H54 (cell line): ENCODE measurements at regions not wholly inside any gene's neighbourhood (a gene's known extent, or its start where the extent isn't known, plus 50 kb on each side); places are given as distances from the start of the nearest gene placed in this dataset.

Source experiments
- DNase-seq: peaks from one replicate; pipeline ENCODE4 v3.0.0; 2011; ENCODE audit warnings: low spot score, mixed read lengths; ENCODE audit not compliant: insufficient read length
- FAIRE-seq: peaks from 3 replicates; lab custom pipeline; 2011; peaks lifted over from hg19 to GRCh38; lab: Jason Lieb, UNC
- POLR2A ChIP-seq: IDR thresholded peaks from 2 replicates; pipeline ENCODE4 v1.6.1; 2011; ENCODE audit warnings: low read depth, mild to moderate bottlenecking, low read length

DNA sequence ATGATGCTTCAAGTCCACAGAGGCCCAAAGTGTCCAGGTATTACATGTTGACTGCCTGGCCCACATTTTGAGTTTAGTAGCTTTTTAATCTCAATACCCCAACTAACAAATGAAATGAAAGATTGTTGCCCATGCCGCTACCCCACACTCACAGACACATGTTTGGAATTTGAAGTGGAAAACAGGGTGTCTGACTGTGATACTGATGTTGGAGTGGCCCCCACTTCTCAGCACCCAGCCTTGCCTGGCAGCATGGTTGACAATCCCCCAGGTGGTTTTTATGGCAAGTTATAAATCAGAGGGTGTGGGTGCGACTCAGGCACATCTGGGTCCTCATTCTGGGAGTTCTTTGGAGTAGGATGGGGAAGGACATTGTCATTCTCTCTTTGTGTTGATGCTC is 314.7 kb upstream of the ZNF32 start:
- TF ChIP-seq POLR2A: no peak
- FAIRE-seq (no peak), DNase-seq (no peak)

DNA sequence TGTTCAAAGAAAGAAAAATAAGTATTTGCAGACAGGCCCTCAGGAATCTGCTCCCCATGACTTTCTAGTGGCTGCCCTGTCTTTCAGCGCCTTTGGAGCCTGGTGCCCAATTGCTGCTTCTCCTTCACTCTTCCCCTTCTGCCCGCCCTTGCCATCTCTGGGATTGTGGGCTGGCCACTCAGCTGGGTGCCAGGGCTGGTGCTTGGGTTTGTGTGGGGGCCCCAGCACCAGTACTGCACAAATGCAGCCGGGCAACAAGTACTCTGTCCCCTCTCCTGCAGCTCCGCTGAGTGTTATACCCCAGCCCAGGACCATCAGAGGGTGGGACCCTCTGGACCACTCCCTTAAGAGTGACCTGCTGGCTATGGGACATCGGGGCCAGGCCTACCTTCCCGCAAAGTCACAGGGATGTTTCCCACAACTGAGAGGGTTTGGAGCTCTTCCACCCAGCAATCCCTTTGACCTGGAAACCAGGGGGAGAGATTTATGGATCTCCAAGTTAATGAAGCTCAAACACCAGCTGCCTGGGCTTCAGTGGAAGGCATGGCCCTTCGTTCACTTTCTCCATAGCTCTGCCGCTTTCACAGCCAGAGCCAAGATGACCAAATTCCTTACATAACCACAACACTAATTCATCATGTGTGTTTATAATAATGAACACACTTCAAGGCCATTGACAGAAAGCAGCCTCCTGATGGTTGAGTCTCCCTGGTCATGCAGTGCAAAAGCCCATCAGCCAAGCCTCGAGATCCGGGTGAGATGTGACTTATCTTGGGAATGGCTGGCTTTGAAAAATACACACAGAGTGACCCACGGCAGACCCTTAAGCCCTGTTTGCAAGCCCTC is 313.9 kb upstream of the ZNF32 start:
- FAIRE-seq (no peak), DNase-seq (no peak)

DNA sequence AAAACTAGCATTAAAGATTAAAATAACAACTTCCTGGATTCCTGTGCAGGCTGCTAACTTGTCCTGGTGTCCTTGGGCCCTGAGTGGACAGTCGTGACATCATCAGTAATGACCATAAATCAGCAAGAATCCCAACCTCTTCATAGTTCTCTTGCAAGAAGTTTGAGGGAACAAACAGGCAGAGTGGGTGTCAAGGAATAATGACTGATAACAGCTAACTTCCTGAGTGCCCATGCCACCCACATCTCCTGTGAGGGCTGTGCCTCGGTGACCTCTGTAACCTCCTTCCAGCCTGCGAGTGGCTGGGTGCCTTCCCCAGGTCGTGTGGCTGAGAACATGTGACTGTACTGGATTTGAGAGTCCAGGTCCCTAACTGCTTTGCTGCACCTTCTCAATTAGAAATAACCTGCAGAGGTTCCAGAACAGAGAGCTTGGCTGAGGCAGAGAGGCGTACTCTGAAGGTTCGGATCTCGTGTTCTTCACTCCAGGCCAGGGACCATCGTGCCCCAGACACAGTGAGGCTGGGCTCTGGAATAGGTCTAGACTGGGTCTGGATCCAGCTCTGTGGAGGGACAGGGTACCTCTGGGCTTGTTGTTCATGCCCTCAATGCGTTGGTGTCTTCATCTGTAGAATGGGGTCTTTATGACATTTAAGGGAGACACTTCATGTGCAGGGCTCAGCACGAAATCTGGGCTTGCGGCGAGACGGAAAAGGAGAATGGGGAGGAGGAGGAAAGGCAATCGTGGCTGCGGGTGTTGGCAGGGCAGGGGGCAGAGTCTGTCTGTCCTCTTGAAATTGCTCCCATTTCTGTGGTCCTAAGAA is 313.1 kb upstream of the ZNF32 start:
- no peak for FAIRE-seq

More for the DNA sequence above, 313.9 kb upstream of the ZNF32 start:
- no peak for TF ChIP-seq POLR2A

DNA sequence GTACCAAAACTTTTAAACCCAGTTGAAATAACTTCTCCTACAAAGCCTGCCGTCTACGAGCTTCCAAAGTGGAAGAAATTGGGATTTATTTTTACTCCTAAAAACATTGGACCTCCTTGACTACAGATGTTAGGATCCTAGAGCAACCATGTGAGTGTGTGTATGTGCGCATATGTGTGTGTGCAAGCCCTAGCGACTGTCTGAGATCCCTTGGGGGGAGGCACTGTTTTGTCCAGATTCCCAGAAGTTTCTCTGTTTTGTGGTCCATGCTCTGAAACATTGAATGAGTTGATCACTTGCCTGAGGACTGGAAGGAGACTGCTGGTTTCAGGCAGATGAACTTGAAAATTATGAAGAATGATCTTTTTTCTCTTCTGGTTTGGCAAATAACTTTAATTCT is 312.3 kb upstream of the ZNF32 start:
- DNase-seq: no peak
- TF ChIP-seq POLR2A: no peak
- no peak for FAIRE-seq

More for the DNA sequence above, 313.1 kb upstream of the ZNF32 start:
- DNase-seq: no peak
- TF ChIP-seq POLR2A: no peak

DNA sequence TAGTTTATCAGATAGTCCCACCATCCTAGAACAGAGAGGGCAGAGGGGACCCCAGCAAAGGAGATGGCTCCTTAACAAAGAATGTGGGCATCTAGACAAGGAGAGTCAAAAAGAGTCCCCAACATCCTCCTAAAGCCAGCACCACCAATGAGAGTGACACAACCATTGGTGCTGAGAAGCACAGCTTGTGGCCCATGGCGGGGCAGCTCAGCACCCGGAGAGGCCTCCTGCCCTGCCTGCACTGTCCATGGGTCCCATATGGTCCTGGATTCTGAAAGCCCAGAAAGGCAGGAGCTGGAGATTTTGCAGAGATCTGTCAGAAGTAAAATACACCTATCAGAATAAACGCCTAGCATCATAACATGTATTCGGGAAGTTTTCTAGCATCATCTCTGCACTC is 311.8 kb upstream of the ZNF32 start:
- no peak for FAIRE-seq
- TF ChIP-seq POLR2A: no peak

DNA sequence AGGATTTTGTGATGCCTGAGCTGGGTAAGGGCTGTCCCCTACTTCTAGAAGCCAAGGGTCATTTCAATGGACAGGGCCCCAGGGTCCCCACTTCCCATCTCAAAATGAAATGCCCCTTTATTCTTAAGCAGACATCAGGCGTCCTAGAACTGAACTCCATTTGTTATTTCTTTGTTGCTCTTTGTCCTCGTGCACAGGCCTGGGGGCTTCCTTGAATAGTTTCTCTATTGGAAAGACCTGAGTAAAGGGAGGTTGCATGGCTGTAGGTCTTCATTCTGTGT is 311.4 kb upstream of the ZNF32 start:
- FAIRE-seq (no peak), DNase-seq (no peak)
- no peak for TF ChIP-seq POLR2A

More for the DNA sequence above, 311.8 kb upstream of the ZNF32 start:
- DNase-seq: no peak

DNA sequence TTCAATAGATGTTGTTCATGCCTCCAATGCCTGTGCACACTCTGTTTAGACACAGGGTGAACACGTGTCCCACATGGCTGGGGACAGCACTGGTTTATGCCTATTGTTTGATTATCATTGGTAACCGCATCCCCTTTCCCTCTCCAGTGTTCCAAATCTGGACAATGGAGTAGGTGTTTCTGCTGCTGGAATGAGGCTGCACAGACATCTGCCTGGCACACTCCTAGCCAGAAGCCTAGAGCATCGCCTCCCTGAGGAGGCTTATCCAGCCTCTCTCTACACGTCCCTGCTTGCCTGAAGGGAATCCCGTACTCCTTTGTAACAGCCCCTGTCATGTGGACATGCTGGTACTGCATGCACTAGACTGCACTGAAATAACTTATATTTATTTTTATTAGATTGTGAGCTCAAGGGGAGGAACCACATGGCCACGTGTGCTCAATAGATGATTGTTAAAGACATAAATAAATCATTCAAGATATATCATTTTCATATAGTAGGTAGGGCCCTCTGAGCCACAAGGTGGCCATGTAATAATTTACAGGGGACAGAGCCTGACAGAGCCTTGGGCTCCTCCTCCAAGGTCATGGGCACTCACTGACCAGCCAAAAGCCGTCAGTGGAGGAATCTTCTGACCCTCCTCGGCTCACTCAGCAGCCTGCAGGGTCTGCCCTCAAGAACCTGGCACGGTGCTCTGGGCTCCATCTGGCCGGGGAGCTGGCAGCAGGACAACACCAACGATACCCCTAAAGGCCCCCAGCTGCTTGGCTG is 310.9 kb upstream of the ZNF32 start:
- FAIRE-seq: no peak
- no peak for DNase-seq

DNA sequence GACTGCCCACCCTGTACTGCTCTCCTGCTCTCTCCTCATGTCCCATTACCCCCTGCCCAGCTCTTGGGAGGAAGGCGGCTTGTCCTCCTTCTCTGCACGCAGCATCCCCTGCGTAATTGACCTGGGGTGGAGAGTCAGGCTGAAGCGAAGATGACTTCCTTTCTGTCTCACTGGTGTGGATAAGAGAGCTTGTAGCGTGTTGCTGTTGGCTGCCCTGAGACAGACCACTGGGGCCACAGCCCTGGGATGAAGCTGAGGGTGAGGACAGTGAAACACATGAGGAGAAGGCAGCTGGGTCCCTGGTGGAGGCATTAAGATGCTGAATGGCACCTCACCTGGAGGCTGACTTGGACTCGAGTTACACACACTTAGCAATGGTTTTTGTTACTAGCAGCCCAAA is 310.3 kb upstream of the ZNF32 start:
- no peak for FAIRE-seq
- TF ChIP-seq POLR2A: no peak
- no peak for DNase-seq

More for the DNA sequence above, 310.9 kb upstream of the ZNF32 start:
- TF ChIP-seq POLR2A: no peak

DNA sequence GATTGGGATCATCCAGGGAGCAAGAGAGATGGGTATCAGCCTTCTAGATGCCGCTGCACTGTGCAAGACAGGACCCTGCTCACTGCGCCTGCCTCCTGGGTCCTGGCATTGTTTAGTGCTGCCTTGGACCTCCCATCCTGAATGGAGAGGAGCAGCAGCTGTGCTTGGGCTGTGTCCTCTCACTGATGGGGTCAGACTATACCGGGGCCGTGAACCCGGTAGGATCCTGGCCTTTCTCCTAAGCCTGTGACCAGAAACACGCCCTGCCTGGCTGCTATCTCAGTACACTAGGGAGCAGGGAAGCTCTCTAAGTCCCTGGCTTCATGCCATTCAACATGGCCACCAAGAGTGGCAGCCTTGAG is 309.4 kb upstream of the ZNF32 start:
- no peak for FAIRE-seq
- no peak for TF ChIP-seq POLR2A
- DNase-seq: no peak

DNA sequence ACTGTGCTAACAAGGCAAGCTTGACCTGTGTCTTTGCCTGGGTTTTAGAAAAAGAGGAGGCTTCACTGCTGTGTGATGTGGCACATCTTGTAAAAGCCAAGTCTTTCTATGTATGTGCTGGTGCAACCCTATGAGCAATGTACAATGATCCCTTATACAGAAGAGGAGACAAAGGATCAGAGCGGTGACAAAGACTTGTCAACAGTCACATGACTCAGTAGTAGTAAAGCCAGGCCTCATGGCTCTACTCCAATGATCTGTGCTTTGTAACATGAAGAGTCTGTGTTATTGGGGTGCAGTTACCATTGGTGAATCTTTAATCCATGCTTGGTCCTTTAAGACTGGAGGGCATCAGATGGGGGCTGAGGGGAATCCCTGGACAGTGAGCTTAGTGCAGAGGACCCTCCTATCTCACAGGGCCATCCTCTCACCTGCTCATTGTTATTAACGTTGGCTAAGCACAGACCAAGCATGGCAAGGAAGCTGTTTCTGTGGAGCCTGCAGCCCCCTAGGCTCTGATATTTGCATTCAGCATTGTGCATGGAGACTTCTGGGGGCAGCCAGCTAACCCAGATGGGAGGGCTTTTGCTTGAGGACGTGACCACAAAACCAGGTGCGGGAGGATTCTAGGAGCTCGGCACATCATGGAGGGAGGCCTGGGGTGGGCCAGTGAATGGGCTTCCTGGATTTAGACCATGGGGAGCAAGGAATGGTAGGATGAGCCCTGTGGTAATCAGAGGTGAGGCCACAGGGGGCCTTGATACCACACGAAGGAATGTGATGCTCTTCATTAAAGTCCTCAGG is 308.8 kb upstream of the ZNF32 start:
- no peak for FAIRE-seq
- TF ChIP-seq POLR2A: no peak

DNA sequence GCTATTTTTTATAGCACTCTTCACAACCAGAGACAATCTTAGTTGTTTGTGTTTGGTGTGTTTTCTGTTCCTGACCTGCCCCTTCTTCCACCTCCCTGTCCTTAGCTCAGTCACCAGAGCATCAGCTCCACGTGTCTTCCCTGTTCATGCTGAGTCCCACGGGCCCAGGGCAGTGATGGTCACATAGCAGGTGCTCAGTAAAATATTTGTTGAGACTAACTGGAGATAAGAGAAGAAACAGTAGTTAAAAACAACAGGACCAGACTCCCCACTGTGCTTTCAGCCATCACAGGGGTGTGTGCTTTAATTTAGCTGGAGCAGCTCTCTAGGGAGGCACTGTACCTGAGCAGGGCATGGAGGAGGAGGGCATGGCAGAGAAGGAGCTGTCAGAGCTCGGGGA is 307.3 kb upstream of the ZNF32 start:
- no peak for FAIRE-seq
- no peak for DNase-seq
- no peak for TF ChIP-seq POLR2A

More for the DNA sequence above, 308.8 kb upstream of the ZNF32 start:
- no peak for DNase-seq

DNA sequence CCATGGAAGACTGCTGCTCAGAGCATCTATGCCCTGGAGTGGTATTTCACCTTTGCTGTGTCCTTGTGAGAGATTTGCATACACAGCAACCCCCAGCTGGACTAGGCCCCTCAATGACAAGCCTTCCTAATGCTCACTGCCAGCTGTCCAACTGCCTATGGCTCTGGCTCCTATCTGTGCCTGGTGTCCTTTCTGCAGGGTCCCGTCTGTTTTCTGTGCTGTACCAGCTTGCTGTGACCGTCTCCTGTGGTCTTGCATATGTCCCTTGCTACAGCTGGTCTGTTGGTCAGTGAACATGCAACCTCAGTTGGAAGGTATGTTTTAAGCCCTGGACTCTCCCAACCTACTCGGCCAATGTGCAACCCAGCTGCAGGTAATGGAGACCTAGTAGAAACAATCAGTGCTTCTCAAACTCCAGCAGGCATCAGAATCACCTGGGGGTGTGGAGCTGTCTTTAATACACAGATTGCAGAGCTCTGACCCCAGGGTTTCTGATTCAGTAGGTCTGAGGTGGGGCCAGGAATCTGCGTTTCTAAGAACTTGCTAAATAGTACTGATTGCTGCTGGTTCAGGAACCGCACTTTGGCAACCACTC is 306.4 kb upstream of the ZNF32 start:
- DNase-seq: no peak
- no peak for FAIRE-seq
- no peak for TF ChIP-seq POLR2A

DNA sequence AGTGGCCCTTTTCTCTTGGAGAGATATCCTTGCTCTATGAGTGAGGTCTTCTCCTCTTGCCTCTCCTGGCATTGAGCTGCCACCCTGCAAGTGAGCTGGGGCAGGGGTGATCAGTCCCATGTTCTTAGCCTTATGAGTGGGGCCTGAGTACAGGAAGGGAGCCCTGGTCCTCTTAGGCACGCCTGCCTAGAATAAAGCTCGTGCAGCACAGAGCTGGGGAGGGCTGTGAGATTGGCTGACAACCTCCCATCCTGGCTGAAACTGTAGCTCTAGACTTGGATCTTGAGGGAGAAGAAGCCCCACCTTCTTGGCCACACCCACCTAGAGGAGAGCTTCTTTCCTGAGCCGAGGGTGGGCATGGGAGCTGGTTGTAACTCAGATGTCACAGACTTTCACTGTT is 305.0 kb upstream of the ZNF32 start:
- DNase-seq (no peak), FAIRE-seq (no peak)
- TF ChIP-seq POLR2A: no peak
